K562 (cell line): ENCODE measurements at regions not wholly inside any gene's neighbourhood (a gene's known extent, or its start where the extent isn't known, plus 50 kb on each side); places are given as distances from the start of the nearest gene placed in this dataset.
"Not testable (repeated sequence)": the region's sequence is repeated elsewhere in the genome, so short reads cannot be mapped to it uniquely, and the experiment has no call there.

Experiments used
- ATAC-seq: fragments of 200-7000 bp; cut with Tn5 transposase; 3 replicates; pipeline ENCODE4 v1.9.1; 2020; ENCODE audit warnings: moderate library complexity
- BruUV-seq: library from RNA; stranded (reverse); fragments of 400-500 nt; replicated peaks from 2 replicates; lab custom pipeline; 2021; lab: Mats Ljungman, UMichigan
- CTCF ChIA-PET: fragments of 300-600 bp; formaldehyde crosslinking; extraction: SDS; loops from one replicate; lab custom pipeline; 2021; ENCODE audit warnings: low intra/inter-chr PET ratio; lab: Yijun Ruan, JAX
- POLR2A ChIA-PET: fragments of 300-600, 350-650 bp; sonication (Branson Sonifier 250); formaldehyde crosslinking; extraction: SDS; loops from one replicate; lab custom pipeline; 2021; ENCODE audit warnings: antibody characterized with exemption, inconsistent platforms; lab: Yijun Ruan, JAX
- DNase-seq, 4 experiments: peaks; one replicate each; pipeline versions ENCODE4 v3.0.0 to v3.0.0-alpha.2; 2011 to 2018; ENCODE audit warnings: low spot score in 3 of 4, mixed read lengths in 3 of 4; ENCODE audit errors: extremely low read depth in 1 of 4
- FAIRE-seq: peaks from 2 replicates; lab custom pipeline; 2011; peaks lifted over from hg19 to GRCh38; lab: Jason Lieb, UNC
- H2AFZ ChIP-seq: 2 replicates; pipeline ENCODE4 v1.6.0; 2011; ENCODE audit warnings: low read depth, low read length, control low read depth, inconsistent platforms
- H3K27ac ChIP-seq: fragments of 200-600 bp; 3 replicates; pipeline ENCODE4 v1.8.0; 2011; ENCODE audit warnings: low read depth, mild to moderate bottlenecking, control low read depth, inconsistent platforms, low read length, moderate library complexity, mixed read lengths; ENCODE audit errors: extremely low read depth
- H3K27me3 ChIP-seq, 2 experiments: fragments of 300-600 bp in 1 of 2; 2 replicates in 1 of 2; 3 replicates in 1 of 2; pipeline versions ENCODE4 v1.6.0 to v1.8.0; 2011; ENCODE audit warnings: inconsistent platforms in 2 of 2, low read length in 2 of 2, mild to moderate bottlenecking in 1 of 2, mixed read lengths in 1 of 2, moderate library complexity in 1 of 2; ENCODE audit not compliant: control insufficient read depth in 2 of 2, insufficient read depth in 2 of 2
- H3K36me3 ChIP-seq: fragments of 300-600 bp; 3 replicates; pipeline ENCODE4 v1.8.0; 2011; ENCODE audit warnings: mild to moderate bottlenecking, low read length, inconsistent platforms; ENCODE audit not compliant: control insufficient read depth, insufficient read depth
- H3K4me1 ChIP-seq, 2 experiments: fragments of 200-600 bp in 1 of 2; replicated peaks in 1 of 2; 2 replicates in 1 of 2; 3 replicates in 1 of 2; pipeline versions ENCODE4 v1.5.1 to v1.8.0; 2011; ENCODE audit warnings: inconsistent platforms in 2 of 2, low read length in 2 of 2, mild to moderate bottlenecking in 1 of 2, mixed read lengths in 1 of 2, moderate library complexity in 1 of 2; ENCODE audit not compliant: control insufficient read depth in 2 of 2, insufficient read depth in 2 of 2
- H3K4me2 ChIP-seq: 2 replicates; pipeline ENCODE4 v1.6.1; 2011; ENCODE audit warnings: low read length, control low read depth, inconsistent platforms, mixed read lengths; ENCODE audit not compliant: insufficient read depth
- H3K4me3 ChIP-seq: fragments of 200-600 bp; sonication (generic), shearing (Covaris generic); 2 replicates; pipeline ENCODE4 v1.5.1; 2016; ENCODE audit warnings: control low read depth, inconsistent platforms
- H3K79me2 ChIP-seq: fragments of 200-600 bp; 3 replicates; pipeline ENCODE4 v1.8.0; 2011; ENCODE audit warnings: low read length, inconsistent platforms; ENCODE audit not compliant: control insufficient read depth, insufficient read depth
- H3K9ac ChIP-seq, 2 experiments: 2 replicates each; pipeline versions ENCODE4 v1.6.0 to v1.6.1; 2011; ENCODE audit warnings: low read depth in 2 of 2, low read length in 2 of 2, control low read depth in 1 of 2, inconsistent platforms in 1 of 2, mild to moderate bottlenecking in 1 of 2, mixed read lengths in 1 of 2; ENCODE audit not compliant: insufficient read depth in 1 of 2
- H3K9me1 ChIP-seq: one replicate; pipeline ENCODE4 v1.6.0; 2011; ENCODE audit warnings: inconsistent platforms, mild to moderate bottlenecking, low read length, moderate library complexity; ENCODE audit not compliant: control insufficient read depth, insufficient read depth
- H3K9me3 ChIP-seq: replicated peaks from 2 replicates; pipeline ENCODE4 v1.5.1; 2011; ENCODE audit warnings: low read depth, low read length, inconsistent platforms; ENCODE audit not compliant: control insufficient read depth, insufficient read depth
- H4K20me1 ChIP-seq: replicated peaks from 2 replicates; pipeline ENCODE4 v1.6.1; 2011; ENCODE audit warnings: low read length, inconsistent platforms, mixed read lengths; ENCODE audit not compliant: control insufficient read depth, insufficient read depth
- ATF3 ChIP-seq, 2 experiments: fragments of 450-650 bp in 1 of 2; sonication (generic) in 1 of 2; formaldehyde crosslinking in 1 of 2; IDR thresholded peaks in 1 of 2; conservative IDR thresholded peaks in 1 of 2; 2 replicates each; pipeline versions ENCODE4 v1.6.1 to v1.8.1; 2016 to 2023; ENCODE audit warnings: mild to moderate bottlenecking in 2 of 2, moderate library complexity in 2 of 2, inconsistent platforms in 1 of 2, missing genetic modification reagents in 1 of 2
- BCOR ChIP-seq: fragments of 450-650 bp; IDR thresholded peaks from 2 replicates; pipeline ENCODE4 v1.6.1; 2016
- CREM ChIP-seq: IDR thresholded peaks from 2 replicates; pipeline ENCODE4 v1.6.1; 2014; ENCODE audit warnings: antibody characterized with exemption, low read depth
- MTA3 ChIP-seq: fragments of 450-650 bp; formaldehyde crosslinking; IDR thresholded peaks from 2 replicates; pipeline ENCODE4 v1.6.1; 2017; ENCODE audit warnings: mild to moderate bottlenecking, borderline replicate concordance
- SPI1 ChIP-seq: IDR thresholded peaks from 2 replicates; pipeline ENCODE4 v1.6.1; 2011; ENCODE audit warnings: low read depth, low read length, control low read depth, borderline replicate concordance
- WGBS: fragments of 100-300 bp; shearing (Covaris generic); methylation state at CpG from one replicate; pipeline ENCODE4 v1.1.6; 2016; ENCODE audit warnings: low coverage, mixed read lengths; ENCODE audit not compliant: insufficient coverage; ENCODE audit errors: missing lambda C conversion rate; 5-methylcytosine and 5-hydroxymethylcytosine counted together
- in situ Hi-C: fragments of 300-500 bp; cut with MboI; formaldehyde crosslinking; loops from 4 replicates; pipeline ENCODE4 v1.15.0; 2018; ENCODE audit warnings: inconsistent platforms, mixed read lengths
- intact Hi-C: fragments of 100-400 bp; cut with micrococcal nuclease; formaldehyde crosslinking; loops from 2 replicates; pipeline ENCODE4 v1.14.2; 2022

GRCh38 chr20:41701588-41702348, 83.6 kb upstream of the CHD6 start (continued):
- TF ChIP-seq SPI1, result no peak
- no peak for TF ChIP-seq BCOR
- no peak for TF ChIP-seq MTA3

- BruUV-seq; H3K4me3 ChIP-seq; H3K79me2 ChIP-seq; H3K36me3 ChIP-seq; H4K20me1 ChIP-seq; H3K9me1 ChIP-seq; in situ Hi-C loops; H3K27ac ChIP-seq; DNase-seq; H3K9me3 ChIP-seq; ATAC-seq; CTCF ChIA-PET; TF ChIP-seq ATF3 (CRISPR knock-in tag; conservative IDR thresholded peaks at IDR 0.05): not testable (repeated sequence)
- peaks cover 19 to 34% of the 10 kb centered on the region in 2 experiments for H3K4me1 ChIP-seq
- POLR2A ChIA-PET, result interaction anchor here (1.1 kb wide), 1 partner anchor 15 kb away, joined by 4 read pairs; no protein-coding TSS in a partner anchor
- 89% methylated on average over 3 of the region's 3 CpGs for WGBS
- intact Hi-C loops, result loop anchor here (2.0 to 5.0 kb wide), 2 partner anchors 39 to 357 kb away; partner anchors contain the start of gene LPIN3
- TF ChIP-seq CREM, result 0 out of 2 replicates have a peak, but pooled peaks have one; percentile 16
- TF ChIP-seq ATF3 (IDR thresholded peaks at IDR 0.05), result peak; percentile 55
- TF ChIP-seq, all 486 proteins: peak for 2; not testable (repeated sequence) for 484
- not testable (repeated sequence) for H3K9ac ChIP-seq, H2AFZ ChIP-seq, H3K4me2 ChIP-seq, FAIRE-seq, H3K27me3 ChIP-seq
Observed at GRCh38 chr20:41699673-41700072, 81.5 kb upstream of the CHD6 start.
